T-helper 9 cell (primary cell): ENCODE measurements at regions not wholly inside any gene's neighbourhood (a gene's known extent, or its start where the extent isn't known, plus 50 kb on each side); places are given as distances from the start of the nearest gene placed in this dataset.
"Not testable (repeated sequence)": the region's sequence is repeated elsewhere in the genome, so short reads cannot be mapped to it uniquely, and the experiment has no call there.

ENCODE experiments used
- DNase-seq: peaks from one replicate; pipeline ENCODE4 v3.0.0-alpha.2; 2020

- no peak for DNase-seq
Measured at GRCh38 chr9:93809204-93809940, 145.8 kb downstream of the BARX1 start.

GRCh38 chr9:93808115-93809029, 146.8 kb downstream of the BARX1 start:
- no peak for DNase-seq

- DNase-seq, result no peak
Measured at GRCh38 chr9:93807166-93808074, 147.7 kb downstream of the BARX1 start.

GRCh38 chr9:93801581-93802284, 153.4 kb downstream of the BARX1 start:
- DNase-seq, result no peak

- DNase-seq, result no peak
Measured at GRCh38 chr9:93801120-93801519, 154.0 kb downstream of the BARX1 start.

GRCh38 chr9:93792358-93792757, 162.8 kb downstream of the BARX1 start:
- DNase-seq, result no peak

- no peak for DNase-seq
Measured at GRCh38 chr9:93786204-93786603, 169.0 kb downstream of the BARX1 start.

GRCh38 chr9:93776873-93777272, 178.3 kb downstream of the BARX1 start:
- DNase-seq, result no peak

- DNase-seq, result no peak
Measured at GRCh38 chr9:93776256-93776655, 178.9 kb downstream of the BARX1 start.

- DNase-seq, result no peak
Measured at GRCh38 chr9:93774331-93775102, 180.6 kb downstream of the BARX1 start.

GRCh38 chr9:93771276-93771675, 183.9 kb downstream of the BARX1 start:
- DNase-seq, result no peak

- no peak for DNase-seq
Measured at GRCh38 chr9:93761822-93762221, 185.4 kb downstream of the PHF2 start.

- DNase-seq, result no peak
Measured at GRCh38 chr9:93750045-93750444, 173.7 kb downstream of the PHF2 start.

GRCh38 chr9:93748827-93749226, 172.4 kb downstream of the PHF2 start:
- DNase-seq, result not testable (repeated sequence)

- no peak for DNase-seq
Measured at GRCh38 chr9:93731963-93732362, 155.6 kb downstream of the PHF2 start.

GRCh38 chr9:93730648-93731047, 154.3 kb downstream of the PHF2 start:
- DNase-seq, result no peak

GRCh38 chr9:93730217-93730616, 153.8 kb downstream of the PHF2 start:
- DNase-seq, result no peak
